ENCODE measurements at regions not wholly inside any gene's neighbourhood (a gene's known extent, or its start where the extent isn't known, plus 50 kb on each side); places are given as distances from the start of the nearest gene placed in this dataset.

GRCh38 chr5:53330491-53330890 is 149.9 kb upstream of the FST start:
- no peak for TF ChIP-seq CTCF (IDR thresholded peaks at IDR 0.05)
- TF ChIP-seq POLR2A (IDR thresholded peaks at IDR 0.05), result no peak
- Histone ChIP-seq H3K4me1 (no peaks in the 10 kb centered on the region), H3K4me3 (no peak overlapping the region), H3K27ac (no peak overlapping the region), H3K9me3 (no peaks in the 10 kb centered on the region), H3K36me3 (no peaks in the 10 kb centered on the region), H3K27me3 (no peaks in the 10 kb centered on the region)
- DNase-seq, result no peak

GRCh38 chr5:53331463-53331862 is 149.0 kb upstream of the FST start:
- Histone ChIP-seq H3K27ac (no peak overlapping the region), H3K4me3 (no peak overlapping the region)
- TF ChIP-seq POLR2A (IDR thresholded peaks at IDR 0.05), result no peak
- TF ChIP-seq CTCF (IDR thresholded peaks at IDR 0.05), result no peak

GRCh38 chr5:53333160-53333559 is 147.3 kb upstream of the FST start:
- H3K9me3 ChIP-seq, result no peaks in the 10 kb centered on the region
- H3K4me1 ChIP-seq, result no peaks in the 10 kb centered on the region
- no peak for DNase-seq
- H3K27ac ChIP-seq, result no peak overlapping the region
- TF ChIP-seq POLR2A (IDR thresholded peaks at IDR 0.05) (no peak), CTCF (IDR thresholded peaks at IDR 0.05) (no peak)
- no peaks in the 10 kb centered on the region for H3K36me3 ChIP-seq
- no peaks in the 10 kb centered on the region for H3K27me3 ChIP-seq
- no peak overlapping the region for H3K4me3 ChIP-seq

More at GRCh38 chr5:53331463-53331862, 149.0 kb upstream of the FST start:
- Histone ChIP-seq H3K36me3 (no peaks in the 10 kb centered on the region), H3K9me3 (no peaks in the 10 kb centered on the region), H3K27me3 (no peaks in the 10 kb centered on the region), H3K4me1 (no peaks in the 10 kb centered on the region)
- DNase-seq, result no peak

GRCh38 chr5:53334431-53334941 is 145.9 kb upstream of the FST start:
- Histone ChIP-seq H3K9me3 (no peaks in the 10 kb centered on the region), H3K4me3 (no peak overlapping the region), H3K27ac (no peak overlapping the region), H3K4me1 (no peaks in the 10 kb centered on the region), H3K27me3 (no peaks in the 10 kb centered on the region), H3K36me3 (no peaks in the 10 kb centered on the region)
- TF ChIP-seq CTCF (IDR thresholded peaks at IDR 0.05) (no peak), POLR2A (IDR thresholded peaks at IDR 0.05) (no peak)
- no peak for DNase-seq

- H3K27me3 ChIP-seq, result no peaks in the 10 kb centered on the region
- no peaks in the 10 kb centered on the region for H3K9me3 ChIP-seq
- H3K36me3 ChIP-seq, result no peaks in the 10 kb centered on the region
- H3K27ac ChIP-seq, result no peak overlapping the region
- no peak for DNase-seq
- no peak overlapping the region for H3K4me3 ChIP-seq
- no peaks in the 10 kb centered on the region for H3K4me1 ChIP-seq
- no peak for TF ChIP-seq CTCF (IDR thresholded peaks at IDR 0.05)
Measured at GRCh38 chr5:53335115-53335514, 145.3 kb upstream of the FST start.

GRCh38 chr5:53337827-53338226 is 142.6 kb upstream of the FST start:
- DNase-seq, result no peak
- Histone ChIP-seq H3K36me3 (no peaks in the 10 kb centered on the region), H3K4me3 (no peak overlapping the region), H3K4me1 (no peaks in the 10 kb centered on the region), H3K9me3 (no peaks in the 10 kb centered on the region), H3K27me3 (no peaks in the 10 kb centered on the region), H3K27ac (no peak overlapping the region)
- no peak for TF ChIP-seq CTCF (IDR thresholded peaks at IDR 0.05)
- TF ChIP-seq POLR2A (IDR thresholded peaks at IDR 0.05), result no peak

Data from Peyer's patch (tissue), 4 donors.